A549 (cell line): ENCODE measurements at regions not wholly inside any gene's neighbourhood (a gene's known extent, or its start where the extent isn't known, plus 50 kb on each side); places are given as distances from the start of the nearest gene placed in this dataset.

Experiments used
- ATAC-seq, 2 experiments: fragments of 200-7000 bp in 1 of 2; fragments of >200 bp in 1 of 2; cut with Nextera tagmentation in 1 of 2; cut with Tn5 transposase in 1 of 2; 3 replicates each; pipeline versions ENCODE4 v1.8.0 to v1.9.1; 2018 to 2020; ENCODE audit warnings: mild to moderate bottlenecking in 1 of 2, moderate library complexity in 1 of 2
- CTCF ChIA-PET: fragments of 300-600 bp; sonication (Branson Sonifier 250); formaldehyde crosslinking; extraction: SDS; loops from one replicate; lab custom pipeline; 2021; ENCODE audit warnings: antibody characterized with exemption, inconsistent platforms; lab: Yijun Ruan, JAX
- POLR2A ChIA-PET: fragments of 350-600 bp; formaldehyde crosslinking; extraction: SDS; loops from one replicate; lab custom pipeline; 2021; ENCODE audit warnings: antibody characterized with exemption, inconsistent platforms; lab: Yijun Ruan, JAX
- DNase-seq, 2 experiments: peaks; one replicate each; pipeline versions ENCODE4 v3.0.0 to v3.0.0-alpha.2; 2011 to 2016; ENCODE audit warnings: low read depth in 1 of 2, low spot score in 1 of 2
- FAIRE-seq: peaks from 2 replicates; lab custom pipeline; 2011; peaks lifted over from hg19 to GRCh38; lab: Jason Lieb, UNC
- H3K27ac ChIP-seq, 2 experiments: fragments of >200 bp; sonication (Bioruptor Twin); formaldehyde crosslinking; 3 replicates each; pipeline ENCODE4 v1.5.1; 2016 to 2017
- H3K4me1 ChIP-seq: fragments of >200 bp; sonication (Bioruptor Twin); formaldehyde crosslinking; 3 replicates; pipeline ENCODE4 v1.6.1; 2016
- H3K4me2 ChIP-seq: fragments of >200 bp; sonication (Bioruptor Twin); formaldehyde crosslinking; 3 replicates; pipeline ENCODE4 v1.6.1; 2016
- H3K4me3 ChIP-seq: fragments of >200 bp; sonication (Bioruptor Twin); formaldehyde crosslinking; 3 replicates; pipeline ENCODE4 v1.5.1; 2016
- H3K9me3 ChIP-seq: fragments of >200 bp; sonication (Bioruptor Twin); formaldehyde crosslinking; 3 replicates; pipeline ENCODE4 v1.6.1; 2016
- ATOH8 ChIP-seq: fragments of 250-450 bp; sonication (Bioruptor Pico); IDR thresholded peaks from 2 replicates; pipeline ENCODE4 v1.5.0; 2020; ENCODE audit warnings: low read depth, mild to moderate bottlenecking, moderate library complexity
- CEBPB ChIP-seq, 2 experiments: fragments of >200 bp in 1 of 2; sonication (Bioruptor Twin) in 1 of 2; formaldehyde crosslinking in 1 of 2; IDR thresholded peaks; 2 replicates each; pipeline ENCODE4 v1.6.1; 2012 to 2016
- E2F6 ChIP-seq: IDR thresholded peaks from 2 replicates; pipeline ENCODE4 v1.6.1; 2012; ENCODE audit warnings: low read depth, borderline replicate concordance
- FOXS1 ChIP-seq: fragments of 250-450 bp; sonication (Bioruptor Pico); IDR thresholded peaks from 2 replicates; pipeline ENCODE4 v1.5.0; 2020; ENCODE audit warnings: mild to moderate bottlenecking, moderate library complexity
- GATA3 ChIP-seq: IDR thresholded peaks from 2 replicates; pipeline ENCODE4 v1.6.1; 2012; ENCODE audit warnings: borderline replicate concordance
- HEYL ChIP-seq: fragments of 250-450 bp; sonication (Bioruptor Pico); IDR thresholded peaks from 2 replicates; pipeline ENCODE4 v1.8.0; 2021; ENCODE audit warnings: mild to moderate bottlenecking, moderate library complexity
- HOXA7 ChIP-seq: fragments of 250-450 bp; sonication (Bioruptor Pico); IDR thresholded peaks from 2 replicates; pipeline ENCODE4 v1.5.0; 2020; ENCODE audit warnings: mild to moderate bottlenecking, moderate library complexity
- KDM1A ChIP-seq: fragments of 200-600 bp; sonication (generic); IDR thresholded peaks from 2 replicates; pipeline ENCODE4 v1.6.1; 2016; ENCODE audit warnings: low read depth, mild to moderate bottlenecking
- KDM5A ChIP-seq: fragments of 200-600 bp; sonication (generic); IDR thresholded peaks from 2 replicates; pipeline ENCODE4 v1.6.1; 2016; ENCODE audit warnings: antibody characterized with exemption, mild to moderate bottlenecking
- MAFK ChIP-seq: fragments of 450-650 bp; IDR thresholded peaks from 2 replicates; pipeline ENCODE4 v1.6.1; 2014; ENCODE audit not compliant: partially characterized antibody
- NPAS2 ChIP-seq: fragments of 250-450 bp; sonication (Bioruptor Pico); IDR thresholded peaks from 2 replicates; pipeline ENCODE4 v1.8.0; 2022; ENCODE audit warnings: mild to moderate bottlenecking, moderate library complexity, borderline replicate concordance
- NR3C1 ChIP-seq: fragments of >200 bp; sonication (Bioruptor Twin); formaldehyde crosslinking; IDR thresholded peaks from 3 replicates; pipeline ENCODE4 v1.6.1; 2017
- PBX3 ChIP-seq: IDR thresholded peaks from 2 replicates; pipeline ENCODE4 v1.6.1; 2012
- PHF8 ChIP-seq: fragments of 200-600 bp; sonication (generic); IDR thresholded peaks from 2 replicates; pipeline ENCODE4 v1.6.1; 2016; ENCODE audit warnings: low read depth, mild to moderate bottlenecking, antibody characterized with exemption, moderate library complexity, borderline replicate concordance
- POLR2A ChIP-seq: IDR thresholded peaks from 2 replicates; pipeline ENCODE4 v1.6.1; 2012; ENCODE audit warnings: mild to moderate bottlenecking, low read length
- REST ChIP-seq: fragments of 200-600 bp; sonication (generic); IDR thresholded peaks from 2 replicates; pipeline ENCODE4 v1.6.1; 2016; ENCODE audit warnings: antibody characterized with exemption, mild to moderate bottlenecking, moderate library complexity
- RNF2 ChIP-seq: fragments of 200-600 bp; sonication (generic); IDR thresholded peaks from 2 replicates; pipeline ENCODE4 v1.6.1; 2016; ENCODE audit warnings: low read depth, mild to moderate bottlenecking, antibody characterized with exemption, moderate library complexity, borderline replicate concordance
- TFCP2L1 ChIP-seq: fragments of 250-450 bp; sonication (Bioruptor Pico); IDR thresholded peaks from 2 replicates; pipeline ENCODE4 v1.5.0; 2021; ENCODE audit warnings: mild to moderate bottlenecking
- USF2 ChIP-seq: fragments of 450-650 bp; IDR thresholded peaks from 2 replicates; pipeline ENCODE4 v1.6.1; 2014; ENCODE audit warnings: antibody characterized with exemption
- ZC3H11A ChIP-seq: fragments of 450-650 bp; IDR thresholded peaks from 2 replicates; pipeline ENCODE4 v1.6.1; 2014; ENCODE audit warnings: antibody characterized with exemption, mild to moderate bottlenecking
- ZFP36 ChIP-seq: fragments of 450-650 bp; IDR thresholded peaks from 2 replicates; pipeline ENCODE4 v1.6.1; 2014; ENCODE audit warnings: borderline replicate concordance; ENCODE audit not compliant: partially characterized antibody
- ZSCAN20 ChIP-seq: fragments of 250-450 bp; sonication (Bioruptor Pico); IDR thresholded peaks from 2 replicates; pipeline ENCODE4 v1.8.0; 2022; ENCODE audit warnings: mild to moderate bottlenecking, moderate library complexity
- WGBS: methylation state at CpG from one replicate; pipeline ENCODE4 v1.1.6; 2017; ENCODE audit errors: missing lambda C conversion rate; 5-methylcytosine and 5-hydroxymethylcytosine counted together

GRCh38 chr18:43213816-43214215 is 63.5 kb downstream of the SYT4 start:
- CTCF ChIA-PET, result interaction anchor here (0.6 kb wide), 2 partner anchors 69 to 203 kb away, joined by 3 to 4 read pairs; no protein-coding TSS in a partner anchor
- WGBS, result 80% methylated on average over 4 of the region's 4 CpGs

GRCh38 chr18:43211059-43211458 is 66.2 kb downstream of the SYT4 start:
- H3K27ac ChIP-seq, result no peak overlapping the region
- H3K4me1 ChIP-seq, result no peaks in the 10 kb centered on the region
- ATAC-seq, result no peak
- POLR2A ChIA-PET, result no interaction called here
- no peak for TF ChIP-seq ATOH8 (CRISPR knock-in tag)
- TF ChIP-seq NR3C1, result no peak
- TF ChIP-seq REST, result no peak
- no peak for TF ChIP-seq NPAS2 (CRISPR knock-in tag)
- TF ChIP-seq ZC3H11A, result no peak
- TF ChIP-seq RNF2, result no peak
- no peak for TF ChIP-seq CEBPB (IDR thresholded peaks at IDR 0.05)
- TF ChIP-seq ZFP36, result no peak
- TF ChIP-seq KDM1A, result no peak
- TF ChIP-seq POLR2A, result no peak
- TF ChIP-seq E2F6, result no peak
- no peak for TF ChIP-seq HEYL (CRISPR knock-in tag)
- TF ChIP-seq FOXS1, result no peak
- TF ChIP-seq PBX3, result no peak
- no peak for TF ChIP-seq KDM5A
- TF ChIP-seq GATA3, result no peak
- no peak for TF ChIP-seq TFCP2L1 (CRISPR knock-in tag)
- TF ChIP-seq PHF8, result no peak
- no peak for TF ChIP-seq USF2
- TF ChIP-seq HOXA7 (CRISPR knock-in tag), result no peak
- no peak overlapping the region for H3K4me2 ChIP-seq
- no peaks in the 10 kb centered on the region for H3K9me3 ChIP-seq
- no peak for DNase-seq
- H3K4me3 ChIP-seq, result no peak overlapping the region
- CTCF ChIA-PET, result no interaction called here
- WGBS, result 0% methylated on average over 1 of the region's 1 CpG
- FAIRE-seq, result no peak

More at GRCh38 chr18:43213816-43214215, 63.5 kb downstream of the SYT4 start:
- Histone ChIP-seq H3K4me3 (no peak overlapping the region), H3K4me1 (no peaks in the 10 kb centered on the region), H3K27ac (no peak overlapping the region), H3K4me2 (no peak overlapping the region), H3K9me3 (no peaks in the 10 kb centered on the region)
- no peak for ATAC-seq
- no peak for FAIRE-seq
- TF ChIP-seq MAFK (peak; percentile 22), ZSCAN20 (CRISPR knock-in tag) (no peak)
- POLR2A ChIA-PET, result no interaction called here
- DNase-seq, result no peak
